Liver (tissue), 8 donors: ENCODE measurements at regions not wholly inside any gene's neighbourhood (a gene's known extent, or its start where the extent isn't known, plus 50 kb on each side); places are given as distances from the start of the nearest gene placed in this dataset.

Experiments
- DNase-seq: peaks from one replicate; pipeline ENCODE4 v3.0.0-alpha.2; 2017; ENCODE audit warnings: low spot score
- H3K27ac ChIP-seq, 2 donors: one replicate each; pipeline ENCODE4 v1.7.0; 2013; ENCODE audit warnings: inconsistent platforms in 2 of 2, low read length in 2 of 2, control low read depth in 1 of 2, low read depth in 1 of 2, mild to moderate bottlenecking in 1 of 2
- H3K27me3 ChIP-seq, 4 donors: one replicate each; pipeline versions ENCODE4 v1.6.1 to v1.7.0; 2013; ENCODE audit warnings: low read length in 3 of 4, inconsistent platforms in 1 of 4, mild to moderate bottlenecking in 1 of 4, moderate library complexity in 1 of 4; ENCODE audit not compliant: control insufficient read depth in 4 of 4, insufficient read depth in 4 of 4
- H3K36me3 ChIP-seq, 4 donors: one replicate each; pipeline versions ENCODE4 v1.6.1 to v1.7.0; 2013; ENCODE audit warnings: low read length in 3 of 4, mild to moderate bottlenecking in 3 of 4, low read depth in 1 of 4, moderate library complexity in 1 of 4; ENCODE audit not compliant: control insufficient read depth in 4 of 4, insufficient read depth in 3 of 4
- H3K4me1 ChIP-seq, 4 donors: one replicate each; pipeline versions ENCODE4 v1.6.1 to v1.7.0; 2013; ENCODE audit warnings: low read length in 3 of 4, mild to moderate bottlenecking in 3 of 4, moderate library complexity in 1 of 4; ENCODE audit not compliant: control insufficient read depth in 4 of 4, insufficient read depth in 4 of 4
- H3K4me3 ChIP-seq, 3 donors: one replicate each; pipeline versions ENCODE4 v1.6.1 to v1.7.0; 2013; ENCODE audit warnings: low read length in 3 of 3, control low read depth in 1 of 3, low read depth in 1 of 3, mild to moderate bottlenecking in 1 of 3
- H3K9ac ChIP-seq, 2 donors: one replicate each; pipeline ENCODE4 v1.7.0; 2013; ENCODE audit warnings: low read length in 2 of 2, mild to moderate bottlenecking in 2 of 2, moderate library complexity in 2 of 2, control low read depth in 1 of 2, low read depth in 1 of 2
- H3K9me3 ChIP-seq, 4 donors: one replicate each; pipeline versions ENCODE4 v1.6.1 to v1.7.0; 2013; ENCODE audit warnings: low read length in 3 of 4; ENCODE audit not compliant: control insufficient read depth in 4 of 4
- ATF3 ChIP-seq: IDR thresholded peaks from 2 replicates; pipeline ENCODE4 v1.6.1; 2016; ENCODE audit warnings: antibody characterized with exemption
- CTCF ChIP-seq: fragments of 150-350 bp; IDR thresholded peaks from 2 replicates; pipeline ENCODE4 v1.5.1; 2017; ENCODE audit warnings: improper control_type of control experiment, low read depth, low read length; ENCODE audit not compliant: missing input control
- EGR1 ChIP-seq, 2 donors: IDR thresholded peaks; 2 replicates each; pipeline ENCODE4 v1.6.1; 2016 to 2018; ENCODE audit warnings: antibody characterized with exemption in 2 of 2, low read depth in 2 of 2
- FOXA1 ChIP-seq: IDR thresholded peaks from 2 replicates; pipeline ENCODE4 v1.6.1; 2016; ENCODE audit warnings: antibody characterized with exemption
- FOXA2 ChIP-seq: IDR thresholded peaks from 2 replicates; pipeline ENCODE4 v1.6.1; 2016; ENCODE audit warnings: antibody characterized with exemption
- GABPA ChIP-seq, 2 donors: IDR thresholded peaks in 1 of 2; conservative IDR thresholded peaks in 1 of 2; 2 replicates each; pipeline ENCODE4 v1.6.1; 2016; ENCODE audit warnings: antibody characterized with exemption in 2 of 2, mild to moderate bottlenecking in 1 of 2, moderate library complexity in 1 of 2
- HNF4A ChIP-seq, 2 donors: conservative IDR thresholded peaks; 2 replicates each; pipeline ENCODE4 v1.6.1; 2016; ENCODE audit warnings: antibody characterized with exemption in 2 of 2, mild to moderate bottlenecking in 2 of 2
- HNF4G ChIP-seq: IDR thresholded peaks from 2 replicates; pipeline ENCODE4 v1.6.1; 2016; ENCODE audit warnings: antibody characterized with exemption
- JUND ChIP-seq, 2 donors: IDR thresholded peaks; 2 replicates each; pipeline ENCODE4 v1.6.1; 2016; ENCODE audit warnings: antibody characterized with exemption in 2 of 2
- MAX ChIP-seq: IDR thresholded peaks from 2 replicates; pipeline ENCODE4 v1.6.1; 2016; ENCODE audit warnings: antibody characterized with exemption
- NR2F2 ChIP-seq: IDR thresholded peaks from 2 replicates; pipeline ENCODE4 v1.6.1; 2016; ENCODE audit warnings: antibody characterized with exemption
- RAD21 ChIP-seq, 2 donors: IDR thresholded peaks; 2 replicates each; pipeline ENCODE4 v1.6.1; 2016; ENCODE audit warnings: antibody characterized with exemption in 2 of 2, mild to moderate bottlenecking in 2 of 2
- REST ChIP-seq: IDR thresholded peaks from 2 replicates; pipeline ENCODE4 v1.6.1; 2016; ENCODE audit warnings: antibody characterized with exemption, mild to moderate bottlenecking
- RXRA ChIP-seq, 2 donors: IDR thresholded peaks; 2 replicates each; pipeline ENCODE4 v1.6.1; 2017 to 2018; ENCODE audit warnings: antibody characterized with exemption in 2 of 2, mild to moderate bottlenecking in 1 of 2
- SP1 ChIP-seq: IDR thresholded peaks from 2 replicates; pipeline ENCODE4 v1.6.1; 2018; ENCODE audit warnings: antibody characterized with exemption, mild to moderate bottlenecking
- TAF1 ChIP-seq: conservative IDR thresholded peaks from 2 replicates; pipeline ENCODE4 v1.6.1; 2016; ENCODE audit warnings: antibody characterized with exemption, mild to moderate bottlenecking
- YY1 ChIP-seq: IDR thresholded peaks from 2 replicates; pipeline ENCODE4 v1.6.1; 2016; ENCODE audit warnings: antibody characterized with exemption, mild to moderate bottlenecking
- ZBTB33 ChIP-seq: IDR thresholded peaks from 2 replicates; pipeline ENCODE4 v1.6.1; 2016; ENCODE audit warnings: antibody characterized with exemption
- WGBS: extraction: QIAGEN DNeasy Blood & Tissue Kit; methylation state at CpG from one replicate; pipeline ENCODE4 v1.1.7; 2013; 5-methylcytosine and 5-hydroxymethylcytosine counted together
- donor health status: healthy.
- donor health status: healthy.
- donor health status: healthy.
- donor health status: healthy.
- donor health status: healthy.

GRCh38 chr17:69725146-69725545 is 310.6 kb downstream of the MAP2K6 start:
- Histone ChIP-seq H3K27me3 (peaks cover 0 to 5% (median 0%) of the 10 kb centered on the region in 4 donors), H3K9me3 (no peaks in the 10 kb centered on the region), H3K4me3 (no peak overlapping the region), H3K27ac (no peak overlapping the region), H3K4me1 (no peaks in the 10 kb centered on the region), H3K36me3 (no peaks in the 10 kb centered on the region), H3K9ac (no peak overlapping the region)
- WGBS = 78% methylated on average over 3 of the region's 3 CpGs
- TF ChIP-seq TAF1 (no peak), RXRA (IDR thresholded peaks at IDR 0.05) (no peak), EGR1 (IDR thresholded peaks at IDR 0.05; ENCODE audit: low read depth in 2 of 2) (no peak), FOXA1 (no peak), GABPA (IDR thresholded peaks at IDR 0.05 in 1 of 2, conservative IDR thresholded peaks at IDR 0.05 in 1 of 2) (no peak), ZBTB33 (no peak), JUND (IDR thresholded peaks at IDR 0.05) (no peak), CTCF (no peak), ATF3 (no peak), NR2F2 (no peak), FOXA2 (no peak), MAX (no peak), RAD21 (IDR thresholded peaks at IDR 0.05) (no peak), REST (no peak), HNF4A (conservative IDR thresholded peaks at IDR 0.05) (no peak), YY1 (no peak), SP1 (no peak), HNF4G (no peak)
- DNase-seq = no peak

- WGBS = 91% methylated on average over 2 of the region's 2 CpGs
- DNase-seq = no peak
- H3K4me1 ChIP-seq = no peaks in the 10 kb centered on the region
- no peak overlapping the region for H3K9ac ChIP-seq
- H3K4me3 ChIP-seq = no peak overlapping the region
- no peaks in the 10 kb centered on the region for H3K9me3 ChIP-seq
- TF ChIP-seq NR2F2 = no peak
- no peak for TF ChIP-seq FOXA2
- TF ChIP-seq FOXA1 = no peak
- no peaks in the 10 kb centered on the region for H3K36me3 ChIP-seq
- H3K27me3 ChIP-seq = peaks cover 0 to under 1% (median 0%) of the 10 kb centered on the region in 4 donors
- H3K27ac ChIP-seq = no peak overlapping the region
Observed at GRCh38 chr17:69728816-69729215, 314.3 kb downstream of the MAP2K6 start.
